ENCODE measurements at regions not wholly inside any gene's neighbourhood (a gene's known extent, or its start where the extent isn't known, plus 50 kb on each side); places are given as distances from the start of the nearest gene placed in this dataset.

- TF ChIP-seq YY1 (IDR thresholded peaks at IDR 0.05; ENCODE audit: low read depth) (no peak), TAF1 (IDR thresholded peaks at IDR 0.05; ENCODE audit: low read depth) (no peak), NFIC (IDR thresholded peaks at IDR 0.05) (no peak), REST (IDR thresholded peaks at IDR 0.05; ENCODE audit: low read depth) (no peak), RAD21 (IDR thresholded peaks at IDR 0.05; ENCODE audit: low read depth) (no peak), FOXM1 (IDR thresholded peaks at IDR 0.05; ENCODE audit: borderline replicate concordance, low read depth) (no peak), TEAD4 (IDR thresholded peaks at IDR 0.05) (no peak), EP300 (IDR thresholded peaks at IDR 0.05; ENCODE audit: borderline replicate concordance) (no peak)
Measured at GRCh38 chr20:12894089-12894488, 114.7 kb upstream of the SPTLC3 start.

All from Ishikawa (cell line).